Pulmonary artery endothelial cell (primary cell): ENCODE measurements at regions not wholly inside any gene's neighbourhood (a gene's known extent, or its start where the extent isn't known, plus 50 kb on each side); places are given as distances from the start of the nearest gene placed in this dataset.

Source experiments
- DNase-seq: peaks from one replicate; pipeline ENCODE4 v3.0.0-alpha.2; 2011; ENCODE audit warnings: low read depth, low spot score

GRCh38 chr14:55929136-55929535 lies 189.1 kb upstream of the PELI2 start:
- no peak for DNase-seq

DNA sequence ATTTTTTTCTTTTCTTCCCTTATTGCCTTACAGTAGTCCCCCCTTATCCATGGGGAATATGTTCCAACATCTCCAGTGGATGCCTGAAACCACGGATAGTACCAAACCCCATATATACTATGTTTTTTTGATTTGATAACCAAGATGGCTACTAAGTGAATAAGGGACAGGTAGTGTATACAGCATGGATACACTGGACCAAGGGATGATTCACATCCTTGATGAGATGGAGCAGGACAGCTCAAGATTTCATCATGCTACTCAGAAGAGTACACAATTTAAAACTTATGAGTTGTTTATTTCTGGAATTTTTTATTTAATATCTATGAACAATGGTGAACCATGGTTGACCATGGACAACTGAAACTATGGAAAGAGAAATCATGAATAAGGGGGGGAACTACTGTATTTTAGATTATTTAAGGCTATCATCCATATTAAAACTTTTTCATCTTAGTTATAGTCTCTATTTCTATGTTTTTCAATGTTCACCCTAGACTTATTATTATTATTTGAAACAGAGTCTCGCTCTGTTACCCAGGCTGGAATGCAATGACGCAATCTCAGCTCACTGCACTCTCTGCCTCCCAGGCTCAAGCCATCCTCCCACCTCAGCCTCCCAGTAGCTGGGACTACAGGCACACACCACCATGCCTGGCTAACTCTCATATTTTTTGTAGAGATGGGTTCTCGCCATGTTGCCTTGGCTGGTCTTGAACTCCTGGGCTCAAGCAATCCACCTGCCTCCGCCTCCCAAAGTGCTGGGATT lies 188.0 kb upstream of the PELI2 start:
- no peak for DNase-seq

GRCh38 chr14:55936691-55937090 lies 181.5 kb upstream of the PELI2 start:
- no peak for DNase-seq

DNA sequence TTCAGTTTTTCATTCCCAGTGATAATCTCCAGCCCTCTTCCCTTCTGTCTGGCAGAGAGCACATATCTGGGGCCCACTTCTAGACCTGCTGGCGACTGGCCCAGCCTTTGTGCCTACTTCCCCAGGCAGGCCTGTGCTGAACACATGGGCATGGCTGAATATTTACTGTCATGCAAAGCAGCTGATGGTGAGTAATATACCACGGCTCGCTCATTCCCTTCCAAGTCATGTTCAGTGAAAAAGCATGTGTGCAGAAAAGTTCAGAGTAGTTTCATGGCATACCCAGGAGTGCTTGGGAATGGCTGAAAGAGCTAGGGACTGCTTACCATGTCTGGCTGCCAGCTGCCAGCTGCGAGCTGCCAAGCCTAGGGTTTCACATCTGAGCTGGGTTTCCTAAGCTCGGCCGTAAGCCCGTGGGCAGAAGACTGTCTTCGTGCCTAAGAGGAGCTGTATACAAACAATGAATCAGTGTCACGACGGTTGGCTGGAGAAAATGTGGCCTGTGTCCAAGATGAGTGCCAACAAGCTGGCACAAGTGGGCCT lies 179.9 kb upstream of the PELI2 start:
- no peak for DNase-seq

DNA sequence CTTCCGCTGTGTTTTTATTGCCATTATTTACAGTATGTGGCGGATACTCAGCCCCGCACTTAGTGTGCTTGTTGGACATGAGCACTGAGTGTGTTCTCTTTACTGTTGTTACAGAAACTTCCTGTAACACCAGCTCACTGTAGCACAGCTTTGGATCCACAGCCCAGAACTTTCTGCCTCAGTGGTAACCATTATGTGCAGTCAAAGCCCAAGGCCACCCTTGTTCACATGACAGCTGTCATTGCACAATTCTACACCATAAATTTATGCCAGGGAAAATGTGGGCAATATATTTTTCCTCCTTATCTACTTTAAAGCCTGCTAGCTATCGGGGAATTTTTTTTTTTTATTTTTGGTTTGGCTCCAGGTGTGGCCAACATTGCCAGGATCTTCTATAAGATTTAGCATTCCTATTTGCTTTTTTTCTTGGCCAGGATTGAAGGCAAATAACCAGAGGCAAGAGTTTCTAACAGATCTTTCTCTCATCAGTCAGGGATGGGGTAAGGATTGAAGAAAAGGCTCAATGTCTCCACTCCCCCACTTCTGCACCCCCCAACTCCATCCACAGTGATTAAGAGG lies 176.0 kb upstream of the PELI2 start:
- no peak for DNase-seq

- DNase-seq, result no peak
Observed at GRCh38 chr14:55942826-55943225, 175.4 kb upstream of the PELI2 start.

DNA sequence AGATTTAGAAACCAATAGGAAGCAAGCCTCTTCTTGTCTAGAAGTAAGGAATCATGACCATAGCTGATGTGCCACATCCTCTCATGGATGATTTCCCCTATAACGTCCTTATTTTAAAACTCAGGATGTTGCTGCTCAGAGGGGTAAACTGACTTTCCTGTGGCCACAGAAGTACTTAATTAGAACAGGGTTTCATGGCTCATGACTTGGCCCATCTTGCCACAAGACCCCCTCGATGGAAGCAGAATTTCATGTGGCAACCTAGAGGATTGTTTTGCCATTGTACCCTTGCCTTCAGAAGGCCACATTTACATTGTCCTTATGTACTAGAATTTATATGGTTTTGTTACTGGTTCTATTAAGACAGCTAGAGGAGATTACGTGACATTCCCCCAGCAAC lies 173.5 kb upstream of the PELI2 start:
- DNase-seq, result no peak

- DNase-seq, result no peak
Observed at GRCh38 chr14:55946231-55946630, 172.0 kb upstream of the PELI2 start.

DNA sequence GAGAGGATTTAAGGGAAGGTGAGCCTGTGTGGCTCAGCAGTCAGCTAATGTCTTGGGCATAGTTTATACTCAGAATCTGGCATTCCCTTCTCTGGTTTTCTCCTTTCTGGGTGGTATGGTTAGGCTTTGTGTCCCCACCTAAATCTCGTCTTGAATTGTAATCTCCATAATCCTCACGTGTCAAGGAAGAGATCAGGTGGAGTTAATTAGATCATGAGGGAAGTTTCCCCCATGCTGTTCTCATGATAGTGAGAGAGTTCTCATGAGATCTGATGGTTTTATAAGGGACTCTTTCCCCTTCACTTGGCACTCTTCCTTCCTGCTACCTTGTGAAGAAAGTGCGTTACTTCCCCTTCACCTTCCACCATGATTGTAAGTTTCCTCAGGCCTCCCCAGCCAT lies 169.8 kb upstream of the PELI2 start:
- no peak for DNase-seq

DNA sequence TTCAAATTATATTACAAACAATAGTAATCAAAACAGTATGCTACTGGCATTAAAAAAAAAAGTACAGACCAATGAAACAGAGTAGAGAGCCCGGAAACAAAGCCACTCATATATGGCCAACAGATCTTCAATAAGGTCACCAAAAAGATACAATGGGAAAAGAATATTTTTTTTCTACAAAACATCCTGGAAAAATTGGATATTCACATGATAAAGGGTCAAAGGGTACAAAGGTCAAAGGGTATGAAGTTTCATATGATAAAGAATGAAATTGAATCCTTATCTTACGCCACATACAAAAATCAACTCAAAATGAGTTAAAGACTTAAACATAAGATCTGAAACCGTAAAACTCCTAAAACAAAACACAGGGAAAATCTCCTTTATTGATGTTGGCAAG lies 168.5 kb upstream of the PELI2 start:
- DNase-seq, result no peak

- no peak for DNase-seq
Observed at GRCh38 chr14:55950135-55950534, 168.1 kb upstream of the PELI2 start.

DNA sequence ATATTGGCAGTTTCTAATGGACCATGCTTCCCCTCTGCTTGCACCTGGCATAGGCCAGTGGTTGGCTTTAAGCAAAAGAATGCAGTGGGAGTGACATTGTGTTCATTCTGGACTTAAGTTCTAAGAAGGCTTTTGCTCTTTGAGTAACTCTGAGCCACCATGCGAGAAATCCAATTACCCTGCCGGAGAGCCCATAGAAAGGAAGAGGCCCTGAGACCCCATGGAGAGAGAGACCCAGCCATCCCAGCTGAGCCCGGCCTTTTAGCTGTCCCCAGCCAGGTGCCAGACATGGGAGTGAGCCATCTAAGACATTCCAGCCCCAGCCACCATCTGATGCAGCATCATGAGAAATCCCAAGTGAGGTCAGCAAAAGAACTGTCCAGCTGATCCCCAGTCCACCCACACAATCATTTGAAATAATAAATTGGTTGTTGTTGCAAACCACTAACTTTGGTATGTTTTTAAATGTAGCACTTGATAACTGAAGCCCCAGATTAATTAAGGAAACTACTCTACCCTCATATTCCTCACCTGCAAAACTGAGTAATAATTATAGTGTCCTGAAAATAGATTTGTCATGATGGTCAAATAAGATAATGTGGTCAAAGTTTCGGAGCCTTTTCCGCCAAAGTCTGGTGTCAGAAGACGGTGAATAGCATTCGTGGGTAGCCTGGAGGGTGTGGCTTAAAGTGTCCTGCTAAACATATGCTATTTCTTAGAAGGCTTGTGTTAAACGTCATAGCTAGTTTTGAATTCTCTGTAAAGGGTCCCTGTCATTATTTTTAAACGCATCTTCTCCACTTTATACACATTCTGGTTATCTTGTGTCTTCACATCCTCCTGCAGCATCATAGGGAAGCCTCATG lies 166.6 kb upstream of the PELI2 start:
- no peak for DNase-seq

DNA sequence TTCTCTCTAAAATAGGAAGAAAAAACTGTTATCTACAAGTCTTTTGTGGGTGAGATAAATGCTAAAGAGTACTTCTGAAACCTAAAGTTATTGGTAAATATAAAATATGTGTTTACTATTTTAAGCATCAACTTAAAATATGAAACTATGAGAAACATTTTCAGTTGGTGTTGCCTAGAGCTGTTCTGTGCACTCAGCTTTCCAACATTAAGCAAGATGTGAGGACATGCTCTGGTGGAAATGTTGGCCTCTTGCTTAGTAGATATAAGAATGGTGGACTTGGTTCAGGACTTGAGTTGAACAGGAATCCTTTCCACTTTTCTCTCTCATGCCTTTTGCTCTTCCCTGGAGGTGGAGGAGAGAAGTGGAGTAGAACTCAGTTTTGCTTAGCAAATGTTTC lies 164.1 kb upstream of the PELI2 start:
- no peak for DNase-seq

GRCh38 chr14:55955175-55955574 lies 163.0 kb upstream of the PELI2 start:
- DNase-seq, result no peak

GRCh38 chr14:55957950-55958349 lies 160.3 kb upstream of the PELI2 start:
- DNase-seq, result no peak

DNA sequence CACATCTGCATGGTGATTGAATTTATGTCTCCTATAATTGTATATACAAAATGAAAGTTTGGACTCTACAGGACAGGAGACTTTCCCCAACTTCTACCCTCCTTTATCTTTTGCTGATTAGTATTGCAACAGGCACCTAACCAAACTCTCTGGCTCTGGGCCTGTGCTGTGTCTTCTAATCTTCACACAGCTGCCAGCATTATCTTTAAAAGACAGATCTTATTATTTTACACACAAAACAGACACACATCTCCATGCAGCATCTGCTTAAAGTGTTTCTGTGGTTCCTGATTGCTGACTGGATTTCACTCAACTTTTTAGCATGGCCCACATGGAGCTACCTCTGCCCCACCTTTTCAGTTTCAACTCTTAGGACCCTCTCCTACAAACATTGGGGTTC lies 154.9 kb upstream of the PELI2 start:
- no peak for DNase-seq

GRCh38 chr14:55964091-55964490 lies 154.1 kb upstream of the PELI2 start:
- no peak for DNase-seq

- no peak for DNase-seq
Observed at GRCh38 chr14:55964821-55965220, 153.4 kb upstream of the PELI2 start.

- DNase-seq, result no peak
Observed at GRCh38 chr14:55965851-55966250, 152.4 kb upstream of the PELI2 start.

DNA sequence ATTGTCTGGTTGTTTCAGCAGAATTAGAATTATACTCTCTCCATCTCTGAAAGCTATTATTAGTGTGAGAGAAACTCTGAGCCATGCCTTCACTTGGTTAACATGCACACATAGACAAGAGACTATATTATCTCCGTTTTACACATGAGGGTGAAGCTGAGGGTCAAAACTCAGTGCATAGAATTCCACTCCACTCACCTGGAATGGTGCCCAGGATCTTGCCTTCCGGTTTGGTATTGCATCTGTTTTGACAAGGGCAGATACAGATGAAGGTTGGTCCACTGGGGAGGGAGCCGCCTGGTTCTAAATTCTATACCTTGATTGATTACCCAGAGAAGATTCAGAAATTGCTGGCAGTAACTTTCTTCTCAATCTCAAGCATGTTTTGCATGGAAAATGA lies 149.5 kb upstream of the PELI2 start:
- DNase-seq, result no peak

DNA sequence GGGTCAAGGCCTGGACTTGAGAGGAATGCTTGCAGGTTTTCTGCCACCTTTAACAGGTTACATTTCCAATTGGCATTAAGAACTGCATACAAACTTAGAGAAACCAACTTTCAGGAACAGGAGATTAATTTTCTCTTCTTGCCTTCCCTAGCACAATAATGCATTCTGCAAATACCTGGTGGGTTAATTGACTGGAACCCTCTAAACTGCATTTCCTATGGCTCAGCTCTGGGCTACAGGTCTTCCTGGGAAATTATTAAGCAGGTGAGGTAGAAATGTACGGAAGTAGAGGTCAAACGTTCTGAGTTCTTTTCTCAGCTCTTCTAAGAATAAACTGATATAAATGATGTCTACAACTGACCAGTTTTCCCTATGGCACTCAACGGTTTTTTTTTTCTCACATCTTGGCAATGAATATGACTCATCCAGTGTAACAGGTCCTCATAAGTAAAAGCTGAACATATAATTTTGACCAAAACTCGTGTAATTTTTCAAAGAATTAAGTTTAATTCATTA lies 144.9 kb upstream of the PELI2 start:
- DNase-seq, result no peak
